ENCODE measurements at regions not wholly inside any gene's neighbourhood (a gene's known extent, or its start where the extent isn't known, plus 50 kb on each side); places are given as distances from the start of the nearest gene placed in this dataset.

DNA sequence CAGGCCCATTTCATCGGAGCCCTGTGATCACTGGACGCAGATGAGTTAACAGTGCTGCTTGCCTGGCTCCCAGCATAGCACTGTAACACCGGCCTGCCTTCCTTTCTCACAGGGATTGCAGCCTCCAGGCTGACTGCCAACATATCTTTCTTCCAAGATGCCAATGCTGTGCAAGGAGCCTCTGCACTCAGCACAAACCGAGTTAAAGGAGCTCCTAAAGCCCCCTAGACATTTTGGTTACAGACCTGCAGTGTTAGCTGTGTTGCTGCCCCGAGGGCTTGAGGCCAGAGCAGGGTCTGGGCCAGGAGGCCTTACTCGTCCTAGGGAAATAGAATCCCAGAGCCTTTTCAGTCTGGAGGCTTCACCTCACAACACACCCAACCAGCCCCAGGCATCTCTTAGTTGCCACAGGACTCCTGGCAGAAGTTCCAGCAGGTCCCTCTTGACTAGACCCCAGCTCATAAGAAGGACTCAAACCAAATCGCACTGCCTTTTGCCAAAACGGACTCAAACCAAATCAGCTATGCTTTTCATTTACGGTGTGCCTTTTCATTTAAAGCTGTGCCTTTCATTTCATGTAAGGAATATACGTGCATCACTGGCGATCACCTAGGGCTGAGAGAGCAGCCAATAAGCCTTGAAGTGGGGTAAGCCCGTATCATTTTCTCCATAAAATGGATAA is 58.4 kb upstream of the EML4 start:
- Histone ChIP-seq H3K4me1 (ENCODE audit: control insufficient read depth, insufficient read depth, low read length) (peaks cover 18% of the 10 kb centered on the region), H3K27me3 (ENCODE audit: control insufficient read depth, insufficient read depth, low read length) (no peaks in the 10 kb centered on the region), H3K36me3 (ENCODE audit: control insufficient read depth, insufficient read depth, low read length) (no peaks in the 10 kb centered on the region), H3K4me3 (ENCODE audit: low read depth in 2 of 2, low read length in 2 of 2) (0 out of 4 replicates have a peak overlapping the region, but pooled peaks of 1 of the 2 experiments have one; percentile 0), H3K27ac (ENCODE audit: low read length) (peak overlapping the region; percentile 81), H3K9me3 (ENCODE audit: control insufficient read depth, insufficient read depth, low read depth, low read length) (no peaks in the 10 kb centered on the region)
- TF ChIP-seq, protein P1, sequence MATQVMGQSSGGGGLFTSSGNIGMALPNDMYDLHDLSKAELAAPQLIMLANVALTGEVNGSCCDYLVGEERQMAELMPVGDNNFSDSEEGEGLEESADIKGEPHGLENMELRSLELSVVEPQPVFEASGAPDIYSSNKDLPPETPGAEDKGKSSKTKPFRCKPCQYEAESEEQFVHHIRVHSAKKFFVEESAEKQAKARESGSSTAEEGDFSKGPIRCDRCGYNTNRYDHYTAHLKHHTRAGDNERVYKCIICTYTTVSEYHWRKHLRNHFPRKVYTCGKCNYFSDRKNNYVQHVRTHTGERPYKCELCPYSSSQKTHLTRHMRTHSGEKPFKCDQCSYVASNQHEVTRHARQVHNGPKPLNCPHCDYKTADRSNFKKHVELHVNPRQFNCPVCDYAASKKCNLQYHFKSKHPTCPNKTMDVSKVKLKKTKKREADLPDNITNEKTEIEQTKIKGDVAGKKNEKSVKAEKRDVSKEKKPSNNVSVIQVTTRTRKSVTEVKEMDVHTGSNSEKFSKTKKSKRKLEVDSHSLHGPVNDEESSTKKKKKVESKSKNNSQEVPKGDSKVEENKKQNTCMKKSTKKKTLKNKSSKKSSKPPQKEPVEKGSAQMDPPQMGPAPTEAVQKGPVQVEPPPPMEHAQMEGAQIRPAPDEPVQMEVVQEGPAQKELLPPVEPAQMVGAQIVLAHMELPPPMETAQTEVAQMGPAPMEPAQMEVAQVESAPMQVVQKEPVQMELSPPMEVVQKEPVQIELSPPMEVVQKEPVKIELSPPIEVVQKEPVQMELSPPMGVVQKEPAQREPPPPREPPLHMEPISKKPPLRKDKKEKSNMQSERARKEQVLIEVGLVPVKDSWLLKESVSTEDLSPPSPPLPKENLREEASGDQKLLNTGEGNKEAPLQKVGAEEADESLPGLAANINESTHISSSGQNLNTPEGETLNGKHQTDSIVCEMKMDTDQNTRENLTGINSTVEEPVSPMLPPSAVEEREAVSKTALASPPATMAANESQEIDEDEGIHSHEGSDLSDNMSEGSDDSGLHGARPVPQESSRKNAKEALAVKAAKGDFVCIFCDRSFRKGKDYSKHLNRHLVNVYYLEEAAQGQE (IDR thresholded peaks at IDR 0.05; ENCODE audit: insufficient read depth in 1 of 2, low read depth in 2 of 2, low read length in 1 of 2), result no peak
- no peak for TF ChIP-seq TCF7L2 (IDR thresholded peaks at IDR 0.05; ENCODE audit: low read depth, low read length)
- TF ChIP-seq, protein P2, sequence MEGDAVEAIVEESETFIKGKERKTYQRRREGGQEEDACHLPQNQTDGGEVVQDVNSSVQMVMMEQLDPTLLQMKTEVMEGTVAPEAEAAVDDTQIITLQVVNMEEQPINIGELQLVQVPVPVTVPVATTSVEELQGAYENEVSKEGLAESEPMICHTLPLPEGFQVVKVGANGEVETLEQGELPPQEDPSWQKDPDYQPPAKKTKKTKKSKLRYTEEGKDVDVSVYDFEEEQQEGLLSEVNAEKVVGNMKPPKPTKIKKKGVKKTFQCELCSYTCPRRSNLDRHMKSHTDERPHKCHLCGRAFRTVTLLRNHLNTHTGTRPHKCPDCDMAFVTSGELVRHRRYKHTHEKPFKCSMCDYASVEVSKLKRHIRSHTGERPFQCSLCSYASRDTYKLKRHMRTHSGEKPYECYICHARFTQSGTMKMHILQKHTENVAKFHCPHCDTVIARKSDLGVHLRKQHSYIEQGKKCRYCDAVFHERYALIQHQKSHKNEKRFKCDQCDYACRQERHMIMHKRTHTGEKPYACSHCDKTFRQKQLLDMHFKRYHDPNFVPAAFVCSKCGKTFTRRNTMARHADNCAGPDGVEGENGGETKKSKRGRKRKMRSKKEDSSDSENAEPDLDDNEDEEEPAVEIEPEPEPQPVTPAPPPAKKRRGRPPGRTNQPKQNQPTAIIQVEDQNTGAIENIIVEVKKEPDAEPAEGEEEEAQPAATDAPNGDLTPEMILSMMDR (IDR thresholded peaks at IDR 0.05), result no peak
- TF ChIP-seq SIN3A (IDR thresholded peaks at IDR 0.05; ENCODE audit: borderline replicate concordance, insufficient read depth, low read depth, low read length), result no peak
- no peak for TF ChIP-seq POLR2AphosphoS5 (IDR thresholded peaks at IDR 0.05; ENCODE audit: low read depth, low read length)
- DNase-seq (ENCODE audit: low read depth, low spot score), result no peak
- in situ Hi-C loops (cut with HindIII; ENCODE audit: low pct_unique_long_range_greater_than_20kb, low sequenced_read_pairs) (no loop called here), intact Hi-C loops (cut with micrococcal nuclease; ENCODE audit: unreplicated experiment) (no loop called here)
- no TSS peak for BruUV-seq (replicated peaks)
- ChIA-PET POLR2A (interaction anchor here (1.7 kb wide), 1 partner anchor 14 kb away, joined by 5 read pairs; no protein-coding TSS in a partner anchor), CTCF (no interaction called here)
- ATAC-seq, result peak; percentile 87

DNA sequence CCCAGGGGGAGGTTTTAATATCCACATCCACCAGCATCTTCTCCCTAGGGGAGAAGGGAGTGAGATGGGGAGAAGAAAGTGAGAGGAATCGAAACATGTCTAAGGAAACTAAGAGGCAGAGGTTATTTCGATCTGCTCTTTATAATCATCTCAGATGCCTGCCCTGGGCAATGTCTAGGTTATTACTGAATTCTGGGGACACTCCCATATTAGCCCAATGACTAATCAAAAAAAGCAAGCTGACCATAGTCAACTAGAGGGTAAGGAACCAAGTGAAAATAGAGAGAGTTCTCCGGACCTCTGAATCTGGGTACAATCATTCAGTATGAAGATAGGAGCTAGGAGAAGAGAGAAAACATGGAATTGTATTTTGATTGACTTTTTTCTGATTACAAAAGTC is 56.7 kb upstream of the EML4 start:
- intact Hi-C loops (cut with micrococcal nuclease; ENCODE audit: unreplicated experiment) (no loop called here), in situ Hi-C loops (cut with HindIII; ENCODE audit: low pct_unique_long_range_greater_than_20kb, low sequenced_read_pairs) (no loop called here)
- Histone ChIP-seq H3K36me3 (ENCODE audit: control insufficient read depth, insufficient read depth, low read length) (no peaks in the 10 kb centered on the region), H3K27me3 (ENCODE audit: control insufficient read depth, insufficient read depth, low read length) (no peaks in the 10 kb centered on the region), H3K27ac (ENCODE audit: low read length) (peak overlapping the region; percentile 58), H3K9me3 (ENCODE audit: control insufficient read depth, insufficient read depth, low read depth, low read length) (no peaks in the 10 kb centered on the region), H3K4me3 (ENCODE audit: low read depth in 2 of 2, low read length in 2 of 2) (no peak overlapping the region), H3K4me1 (ENCODE audit: control insufficient read depth, insufficient read depth, low read length) (peaks cover 29% of the 10 kb centered on the region)
- ATAC-seq (no peak), DNase-seq (ENCODE audit: low read depth, low spot score) (no peak)
- TF ChIP-seq, protein P1 (IDR thresholded peaks at IDR 0.05; ENCODE audit: insufficient read depth in 1 of 2, low read depth in 2 of 2, low read length in 1 of 2), result no peak
- TF ChIP-seq SIN3A (IDR thresholded peaks at IDR 0.05; ENCODE audit: borderline replicate concordance, insufficient read depth, low read depth, low read length) (no peak), POLR2AphosphoS5 (IDR thresholded peaks at IDR 0.05; ENCODE audit: low read depth, low read length) (no peak), TCF7L2 (IDR thresholded peaks at IDR 0.05; ENCODE audit: low read depth, low read length) (no peak)
- TF ChIP-seq, protein P2 (IDR thresholded peaks at IDR 0.05), result no peak
- no TSS peak for BruUV-seq (replicated peaks)
- ChIA-PET CTCF (no interaction called here), POLR2A (interaction anchor here (1.7 kb wide), 1 partner anchor 12 kb away, joined by 5 read pairs; no protein-coding TSS in a partner anchor)
